Endodermal cell (in vitro differentiated cells): ENCODE measurements at regions not wholly inside any gene's neighbourhood (a gene's known extent, or its start where the extent isn't known, plus 50 kb on each side); places are given as distances from the start of the nearest gene placed in this dataset.

Experiments used
- DNase-seq: peaks from one replicate; pipeline ENCODE4 v3.0.0-alpha.2; 2017
- H3K27ac ChIP-seq: 2 replicates; pipeline ENCODE4 v1.5.1; 2013; ENCODE audit warnings: mild to moderate bottlenecking, low read depth, low read length, moderate library complexity
- H3K27me3 ChIP-seq: 2 replicates; pipeline ENCODE4 v1.6.1; 2013; ENCODE audit warnings: mild to moderate bottlenecking, low read length, moderate library complexity; ENCODE audit not compliant: insufficient read depth, control insufficient read depth, poor library complexity, severe bottlenecking
- H3K36me3 ChIP-seq: 2 replicates; pipeline ENCODE4 v1.7.0; 2013; ENCODE audit warnings: mild to moderate bottlenecking, low read length, moderate library complexity; ENCODE audit not compliant: control insufficient read depth, insufficient read depth
- H3K4me1 ChIP-seq: one replicate; pipeline ENCODE4 v1.7.0; 2013; ENCODE audit warnings: low read length; ENCODE audit not compliant: control insufficient read depth, insufficient read depth
- H3K4me3 ChIP-seq: 2 replicates; pipeline ENCODE4 v1.5.1; 2013; ENCODE audit warnings: mild to moderate bottlenecking, low read length, moderate library complexity
- H3K9ac ChIP-seq: 2 replicates; pipeline ENCODE4 v1.6.1; 2013; ENCODE audit warnings: mild to moderate bottlenecking, low read length, moderate library complexity; ENCODE audit not compliant: poor library complexity, severe bottlenecking; ENCODE audit errors: extremely low read depth
- H3K9me3 ChIP-seq: 2 replicates; pipeline ENCODE4 v1.6.1; 2013; ENCODE audit warnings: mild to moderate bottlenecking, low read length, moderate library complexity; ENCODE audit not compliant: control insufficient read depth
- H3K27ac Mint-ChIP-seq: 2 replicates; pipeline ENCODE4 v1.8.0; 2020; ENCODE audit warnings: mixed read lengths
- H3K27me3 Mint-ChIP-seq: 2 replicates; pipeline ENCODE4 v1.8.0; 2021; ENCODE audit warnings: mild to moderate bottlenecking, mixed read lengths; ENCODE audit not compliant: insufficient read depth
- H3K36me3 Mint-ChIP-seq: 2 replicates; pipeline ENCODE4 v1.8.0; 2020; ENCODE audit warnings: low read depth, mixed read lengths
- H3K4me1 Mint-ChIP-seq: 2 replicates; pipeline ENCODE4 v1.8.0; 2020; ENCODE audit warnings: mixed read lengths
- H3K4me3 Mint-ChIP-seq: 2 replicates; pipeline ENCODE4 v1.8.0; 2020; ENCODE audit warnings: mild to moderate bottlenecking, moderate library complexity, mixed read lengths
- H3K9me3 Mint-ChIP-seq: 2 replicates; pipeline ENCODE4 v1.8.0; 2020; ENCODE audit warnings: mild to moderate bottlenecking, mixed read lengths
- WGBS, 2 experiments: methylation state at CpG; one replicate each; pipeline versions ENCODE4 v1.1.5 to v1.1.7; 2013; ENCODE audit warnings: missing lambda C conversion rate in 2 of 2, mixed read lengths in 1 of 2; ENCODE audit not compliant: insufficient coverage in 1 of 2, insufficient read length in 1 of 2; 5-methylcytosine and 5-hydroxymethylcytosine counted together
- TF ChIP-seq, protein P1 (sequence below): fragments of 200-600 bp; sonication (generic); conservative IDR thresholded peaks from 2 replicates; pipeline ENCODE4 v1.5.0; 2021; ENCODE audit warnings: antibody characterized with exemption, mild to moderate bottlenecking

DNA sequence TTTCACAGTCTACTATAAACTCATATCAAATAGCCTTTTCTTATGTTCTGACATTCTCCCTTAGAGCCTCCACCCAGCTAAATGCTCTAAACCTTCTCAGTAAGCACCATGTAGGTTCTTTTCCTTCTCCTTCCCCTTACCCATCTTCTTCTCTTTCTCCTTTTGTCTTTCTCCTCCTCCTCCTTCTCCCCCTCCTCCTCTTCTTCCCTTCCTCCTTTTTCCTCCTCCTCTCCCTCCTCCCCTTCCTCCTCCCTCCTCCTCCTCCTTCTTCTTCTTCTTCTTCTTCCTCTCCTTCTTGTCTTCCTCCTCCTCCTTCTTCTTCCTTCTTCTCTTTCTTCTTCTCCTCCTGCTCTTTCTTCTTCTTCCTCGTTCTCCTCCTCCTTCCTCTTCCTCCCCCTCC lies 85.2 kb upstream of the KCNAB1 start:
- no peak for DNase-seq
- H3K27ac Mint-ChIP-seq: no peak overlapping the region
- H3K4me3 Mint-ChIP-seq: no peak overlapping the region
- peaks cover 14% of the 10 kb centered on the region for H3K4me1 Mint-ChIP-seq
- Histone ChIP-seq H3K4me1 (no peaks in the 10 kb centered on the region), H3K9ac (no peak overlapping the region), H3K9me3 (no peaks in the 10 kb centered on the region), H3K4me3 (no peak overlapping the region), H3K27me3 (no peaks in the 10 kb centered on the region), H3K36me3 (no peaks in the 10 kb centered on the region), H3K27ac (no peak overlapping the region)
- no peaks in the 10 kb centered on the region for H3K9me3 Mint-ChIP-seq
- TF ChIP-seq, protein P1, sequence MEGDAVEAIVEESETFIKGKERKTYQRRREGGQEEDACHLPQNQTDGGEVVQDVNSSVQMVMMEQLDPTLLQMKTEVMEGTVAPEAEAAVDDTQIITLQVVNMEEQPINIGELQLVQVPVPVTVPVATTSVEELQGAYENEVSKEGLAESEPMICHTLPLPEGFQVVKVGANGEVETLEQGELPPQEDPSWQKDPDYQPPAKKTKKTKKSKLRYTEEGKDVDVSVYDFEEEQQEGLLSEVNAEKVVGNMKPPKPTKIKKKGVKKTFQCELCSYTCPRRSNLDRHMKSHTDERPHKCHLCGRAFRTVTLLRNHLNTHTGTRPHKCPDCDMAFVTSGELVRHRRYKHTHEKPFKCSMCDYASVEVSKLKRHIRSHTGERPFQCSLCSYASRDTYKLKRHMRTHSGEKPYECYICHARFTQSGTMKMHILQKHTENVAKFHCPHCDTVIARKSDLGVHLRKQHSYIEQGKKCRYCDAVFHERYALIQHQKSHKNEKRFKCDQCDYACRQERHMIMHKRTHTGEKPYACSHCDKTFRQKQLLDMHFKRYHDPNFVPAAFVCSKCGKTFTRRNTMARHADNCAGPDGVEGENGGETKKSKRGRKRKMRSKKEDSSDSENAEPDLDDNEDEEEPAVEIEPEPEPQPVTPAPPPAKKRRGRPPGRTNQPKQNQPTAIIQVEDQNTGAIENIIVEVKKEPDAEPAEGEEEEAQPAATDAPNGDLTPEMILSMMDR: no peak
- H3K36me3 Mint-ChIP-seq: no peaks in the 10 kb centered on the region
- WGBS, 2 experiments: 86 to 93% methylated on average over 1 of the region's 1 CpG
- H3K27me3 Mint-ChIP-seq: peaks cover 1% of the 10 kb centered on the region

GRCh38 chr3:156036258-156037053 lies 83.9 kb upstream of the KCNAB1 start:
- WGBS, 2 experiments: 78 to 91% methylated on average over 4 to 5 of the region's 6 CpGs
- Histone ChIP-seq H3K27ac (no peak overlapping the region), H3K4me3 (no peak overlapping the region), H3K4me1 (no peaks in the 10 kb centered on the region), H3K36me3 (no peaks in the 10 kb centered on the region), H3K9ac (no peak overlapping the region), H3K9me3 (no peaks in the 10 kb centered on the region), H3K27me3 (no peaks in the 10 kb centered on the region)
- H3K9me3 Mint-ChIP-seq: no peaks in the 10 kb centered on the region
- peaks cover 7% of the 10 kb centered on the region for H3K4me1 Mint-ChIP-seq
- H3K36me3 Mint-ChIP-seq: no peaks in the 10 kb centered on the region
- no peak for DNase-seq
- TF ChIP-seq, protein P1: no peak
- H3K4me3 Mint-ChIP-seq: no peak overlapping the region
- no peak overlapping the region for H3K27ac Mint-ChIP-seq
- H3K27me3 Mint-ChIP-seq: peaks cover 1% of the 10 kb centered on the region

- H3K9ac ChIP-seq: no peak overlapping the region
- no peaks in the 10 kb centered on the region for H3K9me3 ChIP-seq
- DNase-seq: no peak
- Mint-ChIP-seq H3K4me3 (no peak overlapping the region), H3K36me3 (no peaks in the 10 kb centered on the region), H3K4me1 (peaks cover 10% of the 10 kb centered on the region), H3K27ac (no peak overlapping the region), H3K9me3 (peaks cover 5% of the 10 kb centered on the region), H3K27me3 (peaks cover 1% of the 10 kb centered on the region)
- H3K27ac ChIP-seq: no peak overlapping the region
- H3K4me3 ChIP-seq: no peak overlapping the region
- no peaks in the 10 kb centered on the region for H3K4me1 ChIP-seq
- no peaks in the 10 kb centered on the region for H3K36me3 ChIP-seq
- TF ChIP-seq, protein P1: no peak
- H3K27me3 ChIP-seq: no peaks in the 10 kb centered on the region
Measured at GRCh38 chr3:156037356-156037755, 83.0 kb upstream of the KCNAB1 start.
